Type B pancreatic cell (in vitro differentiated cells): ENCODE measurements at regions not wholly inside any gene's neighbourhood (a gene's known extent, or its start where the extent isn't known, plus 50 kb on each side); places are given as distances from the start of the nearest gene placed in this dataset.

Source experiments
- DNase-seq: peaks from one replicate; pipeline ENCODE4 v3.0.0; 2021; ENCODE audit warnings: mixed read lengths; ENCODE audit not compliant: unreplicated experiment; ENCODE audit errors: extremely low spot score
- H3K27ac Mint-ChIP-seq: 2 replicates; pipeline ENCODE4 v1.8.0; 2021; ENCODE audit warnings: mild to moderate bottlenecking, mixed read lengths
- H3K27me3 Mint-ChIP-seq: 2 replicates; pipeline ENCODE4 v1.8.0; 2021; ENCODE audit warnings: mixed read lengths
- H3K36me3 Mint-ChIP-seq: 2 replicates; pipeline ENCODE4 v1.8.0; 2021; ENCODE audit warnings: mixed read lengths
- H3K4me1 Mint-ChIP-seq: one replicate; pipeline ENCODE4 v1.8.0; 2021; ENCODE audit warnings: mixed read lengths; ENCODE audit not compliant: unreplicated experiment
- H3K4me3 Mint-ChIP-seq: 2 replicates; pipeline ENCODE4 v1.8.0; 2021; ENCODE audit warnings: mild to moderate bottlenecking, mixed read lengths
- H3K9me3 Mint-ChIP-seq: 2 replicates; pipeline ENCODE4 v1.8.0; 2021; ENCODE audit warnings: mixed read lengths
- TF ChIP-seq, protein P1 (sequence below): fragments of 200-600 bp; sonication (generic); conservative IDR thresholded peaks from 2 replicates; pipeline ENCODE4 v1.5.0; 2021; ENCODE audit warnings: antibody characterized with exemption, mild to moderate bottlenecking

DNA sequence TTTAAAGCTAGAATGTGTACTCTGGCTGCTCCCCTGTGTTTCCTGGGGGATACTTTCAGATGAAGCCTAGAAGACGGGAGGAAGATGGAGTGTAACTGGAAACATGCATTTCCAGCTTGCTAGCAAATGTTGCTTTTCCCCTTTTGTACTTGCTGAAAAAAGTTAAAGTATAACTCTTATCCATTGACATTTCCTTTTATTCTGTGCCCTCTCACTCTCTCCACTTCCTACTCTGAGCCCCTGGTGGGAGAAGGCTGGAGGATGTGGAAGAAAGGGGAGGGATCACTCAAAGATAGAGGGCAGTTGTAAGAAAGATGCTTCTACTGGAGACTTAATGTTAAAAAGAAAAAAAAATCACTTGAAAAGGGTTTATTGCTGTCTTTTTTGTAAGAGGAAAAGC, 396.5 kb downstream of the DTHD1 start:
- H3K36me3 Mint-ChIP-seq, result no peaks in the 10 kb centered on the region
- DNase-seq, result no peak
- TF ChIP-seq, protein P1, sequence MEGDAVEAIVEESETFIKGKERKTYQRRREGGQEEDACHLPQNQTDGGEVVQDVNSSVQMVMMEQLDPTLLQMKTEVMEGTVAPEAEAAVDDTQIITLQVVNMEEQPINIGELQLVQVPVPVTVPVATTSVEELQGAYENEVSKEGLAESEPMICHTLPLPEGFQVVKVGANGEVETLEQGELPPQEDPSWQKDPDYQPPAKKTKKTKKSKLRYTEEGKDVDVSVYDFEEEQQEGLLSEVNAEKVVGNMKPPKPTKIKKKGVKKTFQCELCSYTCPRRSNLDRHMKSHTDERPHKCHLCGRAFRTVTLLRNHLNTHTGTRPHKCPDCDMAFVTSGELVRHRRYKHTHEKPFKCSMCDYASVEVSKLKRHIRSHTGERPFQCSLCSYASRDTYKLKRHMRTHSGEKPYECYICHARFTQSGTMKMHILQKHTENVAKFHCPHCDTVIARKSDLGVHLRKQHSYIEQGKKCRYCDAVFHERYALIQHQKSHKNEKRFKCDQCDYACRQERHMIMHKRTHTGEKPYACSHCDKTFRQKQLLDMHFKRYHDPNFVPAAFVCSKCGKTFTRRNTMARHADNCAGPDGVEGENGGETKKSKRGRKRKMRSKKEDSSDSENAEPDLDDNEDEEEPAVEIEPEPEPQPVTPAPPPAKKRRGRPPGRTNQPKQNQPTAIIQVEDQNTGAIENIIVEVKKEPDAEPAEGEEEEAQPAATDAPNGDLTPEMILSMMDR, result no peak
- no peaks in the 10 kb centered on the region for H3K27me3 Mint-ChIP-seq
- H3K4me3 Mint-ChIP-seq, result no peak overlapping the region
- H3K9me3 Mint-ChIP-seq, result no peaks in the 10 kb centered on the region
- no peak overlapping the region for H3K27ac Mint-ChIP-seq
- H3K4me1 Mint-ChIP-seq, result peaks cover 22% of the 10 kb centered on the region

DNA sequence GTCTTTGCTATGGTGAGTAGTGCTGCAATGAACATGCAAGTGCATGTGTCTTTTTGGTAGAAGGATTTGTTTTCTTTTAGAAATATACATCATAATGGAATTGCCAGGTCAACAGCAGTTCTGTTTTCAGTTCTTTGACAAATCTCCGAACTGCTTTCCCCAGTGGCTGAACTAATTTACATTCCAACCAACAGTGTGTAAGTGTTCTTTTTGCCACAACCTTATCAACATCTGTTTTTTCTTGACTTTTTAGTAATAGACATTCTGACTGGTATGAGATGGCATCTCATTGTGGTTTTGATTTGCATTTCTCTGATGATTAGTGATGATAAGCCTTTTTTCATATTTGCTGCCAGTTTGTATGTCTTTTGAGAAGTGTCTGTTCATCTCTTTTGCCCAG, 406.3 kb downstream of the DTHD1 start:
- DNase-seq, result no peak
- H3K9me3 Mint-ChIP-seq, result no peaks in the 10 kb centered on the region
- H3K27me3 Mint-ChIP-seq, result no peaks in the 10 kb centered on the region
- H3K27ac Mint-ChIP-seq, result no peak overlapping the region
- no peaks in the 10 kb centered on the region for H3K36me3 Mint-ChIP-seq
- H3K4me3 Mint-ChIP-seq, result no peak overlapping the region
- TF ChIP-seq, protein P1, result no peak
- H3K4me1 Mint-ChIP-seq, result no peaks in the 10 kb centered on the region

DNA sequence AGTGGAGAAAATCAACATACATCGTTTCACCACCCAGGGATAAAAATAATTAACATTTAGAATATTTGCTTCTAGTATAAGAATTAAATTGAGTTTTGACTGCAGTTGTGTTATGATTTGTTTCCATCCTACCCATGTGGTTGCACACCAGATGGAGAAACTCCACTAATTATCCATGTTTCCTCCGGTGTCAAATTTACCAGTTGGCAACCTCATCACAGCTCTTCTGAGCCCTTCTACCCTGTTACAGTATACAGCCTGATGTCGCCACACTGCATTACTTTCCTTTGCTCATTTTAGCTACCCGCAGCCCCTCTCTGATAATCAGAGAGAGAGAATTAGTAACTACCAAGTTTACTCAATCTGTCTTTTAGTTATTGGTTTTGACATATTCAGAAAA, 411.2 kb downstream of the DTHD1 start:
- TF ChIP-seq, protein P1, result no peak
- Mint-ChIP-seq H3K36me3 (no peaks in the 10 kb centered on the region), H3K4me3 (no peak overlapping the region), H3K27me3 (no peaks in the 10 kb centered on the region), H3K9me3 (no peaks in the 10 kb centered on the region), H3K27ac (no peak overlapping the region), H3K4me1 (no peaks in the 10 kb centered on the region)
- DNase-seq, result no peak

DNA sequence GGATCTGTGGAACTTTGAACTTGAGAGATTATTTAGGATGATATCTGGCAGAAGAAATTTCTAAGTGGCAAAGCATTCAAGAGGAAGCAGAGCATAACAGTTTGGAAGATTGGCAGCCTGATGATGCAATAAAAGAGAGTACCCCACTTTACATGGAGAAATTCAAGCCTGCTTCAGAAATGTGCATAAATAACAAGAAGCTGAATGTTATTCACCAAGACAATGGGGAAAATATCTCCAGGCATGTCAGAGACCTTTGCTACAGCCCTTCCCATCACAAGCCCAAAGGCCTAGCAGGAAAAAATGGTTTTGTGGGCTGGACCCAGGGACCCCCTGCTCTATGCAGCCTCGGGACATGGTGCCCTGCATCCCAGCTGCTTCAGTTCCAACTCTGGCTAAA, 420.8 kb downstream of the DTHD1 start:
- no peaks in the 10 kb centered on the region for H3K36me3 Mint-ChIP-seq
- DNase-seq, result no peak
- no peak overlapping the region for H3K27ac Mint-ChIP-seq
- no peak overlapping the region for H3K4me3 Mint-ChIP-seq
- no peaks in the 10 kb centered on the region for H3K4me1 Mint-ChIP-seq
- H3K27me3 Mint-ChIP-seq, result no peaks in the 10 kb centered on the region
- H3K9me3 Mint-ChIP-seq, result peaks cover 6% of the 10 kb centered on the region
- TF ChIP-seq, protein P1, result no peak

DNA sequence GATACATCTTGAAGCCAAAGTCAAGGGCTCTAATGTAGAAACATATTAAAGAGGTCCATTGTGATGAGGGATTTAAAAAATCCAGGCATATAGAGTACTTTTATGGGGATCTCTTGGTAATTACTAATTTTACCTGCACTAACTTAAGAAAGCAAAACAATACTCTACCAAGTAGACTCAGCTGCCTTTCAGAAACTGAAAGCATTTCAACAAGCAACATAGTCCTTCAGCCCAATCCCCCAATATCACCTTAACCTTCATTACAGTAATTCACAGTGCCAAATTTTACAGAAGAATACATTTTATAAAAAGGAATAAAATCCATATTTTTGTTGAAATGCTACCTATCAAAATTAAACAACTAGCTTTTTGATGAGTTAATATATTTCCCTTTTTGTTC, 422.9 kb downstream of the DTHD1 start:
- no peak overlapping the region for H3K4me3 Mint-ChIP-seq
- peaks cover 6% of the 10 kb centered on the region for H3K9me3 Mint-ChIP-seq
- no peaks in the 10 kb centered on the region for H3K4me1 Mint-ChIP-seq
- TF ChIP-seq, protein P1, result no peak
- no peaks in the 10 kb centered on the region for H3K36me3 Mint-ChIP-seq
- H3K27ac Mint-ChIP-seq, result no peak overlapping the region
- no peaks in the 10 kb centered on the region for H3K27me3 Mint-ChIP-seq
- DNase-seq, result no peak

DNA sequence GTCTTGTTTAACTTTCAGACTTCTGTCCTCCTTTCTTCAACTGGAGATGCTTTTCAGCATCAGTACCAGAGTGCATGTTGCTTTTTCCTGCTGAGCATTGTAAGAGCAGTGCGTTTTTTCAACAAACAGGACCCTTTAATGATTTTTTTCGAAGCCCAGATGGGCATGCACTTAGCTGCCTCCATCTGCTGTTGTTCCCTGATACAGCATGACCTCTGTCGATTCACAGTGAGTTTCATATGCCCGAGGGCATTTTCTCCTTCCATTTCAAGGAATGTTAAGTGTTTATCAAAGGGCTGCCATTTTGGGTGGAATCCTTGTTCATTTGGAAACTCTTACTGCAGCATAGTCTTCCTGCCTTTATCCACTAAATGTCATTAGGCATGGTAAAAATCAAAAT, 428.6 kb downstream of the DTHD1 start:
- Mint-ChIP-seq H3K36me3 (no peaks in the 10 kb centered on the region), H3K27ac (no peak overlapping the region), H3K27me3 (no peaks in the 10 kb centered on the region), H3K4me3 (no peak overlapping the region), H3K4me1 (no peaks in the 10 kb centered on the region), H3K9me3 (no peaks in the 10 kb centered on the region)
- TF ChIP-seq, protein P1, result no peak
- no peak for DNase-seq
